Colonic mucosa (tissue), 4 donors: ENCODE measurements at regions not wholly inside any gene's neighbourhood (a gene's known extent, or its start where the extent isn't known, plus 50 kb on each side); places are given as distances from the start of the nearest gene placed in this dataset.

Source experiments
- DNase-seq: peaks from one replicate; pipeline ENCODE4 v3.0.0-alpha.2; 2020
- H3K27ac ChIP-seq: fragments of 200-600 bp; one replicate; pipeline ENCODE4 v1.8.0; 2021
- H3K27me3 ChIP-seq: fragments of 200-600 bp; one replicate; pipeline ENCODE4 v1.8.0; 2021
- H3K36me3 ChIP-seq: fragments of 200-600 bp; one replicate; pipeline ENCODE4 v1.8.0; 2021
- H3K4me1 ChIP-seq: fragments of 200-600 bp; one replicate; pipeline ENCODE4 v1.8.0; 2021; ENCODE audit warnings: mild to moderate bottlenecking
- H3K4me3 ChIP-seq: fragments of 200-600 bp; one replicate; pipeline ENCODE4 v1.8.0; 2021
- H3K9ac ChIP-seq, 2 donors: one replicate each; pipeline ENCODE4 v1.7.0; 2013; ENCODE audit warnings: control low read depth in 2 of 2, low read depth in 2 of 2, low read length in 2 of 2
- H3K9me3 ChIP-seq: fragments of 200-600 bp; one replicate; pipeline ENCODE4 v1.8.0; 2021
- intact Hi-C: fragments of 100-400 bp; cut with DNase I; formaldehyde crosslinking; loops from one replicate; pipeline ENCODE4 v1.14.1; 2022
- TF ChIP-seq, protein P1 (sequence below): fragments of 200-600 bp; IDR thresholded peaks from one replicate; pipeline ENCODE4 v1.8.0; 2022; ENCODE audit warnings: antibody characterized with exemption, mild to moderate bottlenecking
- donor health status: healthy.
- donor health status: DM: no; HTN: no; CAD: no.
- donor health status: DM: no; HTN: no; CAD: no.

DNA sequence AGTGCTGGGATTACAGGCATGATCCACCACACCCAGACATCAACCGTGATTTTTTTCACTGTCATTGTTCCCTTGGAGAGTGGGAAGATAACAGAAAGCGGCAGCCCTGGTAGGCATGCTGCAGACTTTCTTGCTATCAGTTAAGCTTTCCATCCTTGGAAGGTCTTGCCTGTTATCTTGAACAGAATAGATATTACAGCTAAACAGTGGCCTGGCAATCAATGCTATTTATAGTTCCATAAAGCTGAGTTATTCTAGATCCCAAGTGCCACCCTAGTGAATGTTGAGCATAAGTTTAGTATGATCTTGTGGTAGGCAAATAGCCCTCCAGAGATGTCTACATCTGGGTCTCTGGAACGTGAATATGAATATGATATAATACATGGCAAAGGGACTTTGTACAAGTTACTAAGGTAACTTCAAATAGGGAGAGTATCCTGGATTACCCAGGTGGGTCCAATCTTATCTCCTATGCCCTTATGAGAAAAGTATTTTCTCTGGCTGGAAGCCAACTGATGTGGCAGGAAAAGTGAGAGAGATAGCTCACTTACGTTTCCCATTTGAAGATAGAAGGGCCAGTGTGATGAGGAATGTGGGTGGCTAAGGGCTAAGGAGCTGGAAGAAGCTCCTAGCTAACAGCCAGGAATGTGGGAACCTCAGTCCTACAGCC is 609.1 kb upstream of the IGFBP3 start:
- intact Hi-C loops: no loop called here
- Histone ChIP-seq H3K9ac (no peak overlapping the region), H3K4me3 (no peak overlapping the region), H3K4me1 (no peaks in the 10 kb centered on the region), H3K27ac (no peak overlapping the region), H3K27me3 (no peaks in the 10 kb centered on the region), H3K9me3 (no peaks in the 10 kb centered on the region), H3K36me3 (no peaks in the 10 kb centered on the region)
- no peak for DNase-seq
- TF ChIP-seq, protein P1, sequence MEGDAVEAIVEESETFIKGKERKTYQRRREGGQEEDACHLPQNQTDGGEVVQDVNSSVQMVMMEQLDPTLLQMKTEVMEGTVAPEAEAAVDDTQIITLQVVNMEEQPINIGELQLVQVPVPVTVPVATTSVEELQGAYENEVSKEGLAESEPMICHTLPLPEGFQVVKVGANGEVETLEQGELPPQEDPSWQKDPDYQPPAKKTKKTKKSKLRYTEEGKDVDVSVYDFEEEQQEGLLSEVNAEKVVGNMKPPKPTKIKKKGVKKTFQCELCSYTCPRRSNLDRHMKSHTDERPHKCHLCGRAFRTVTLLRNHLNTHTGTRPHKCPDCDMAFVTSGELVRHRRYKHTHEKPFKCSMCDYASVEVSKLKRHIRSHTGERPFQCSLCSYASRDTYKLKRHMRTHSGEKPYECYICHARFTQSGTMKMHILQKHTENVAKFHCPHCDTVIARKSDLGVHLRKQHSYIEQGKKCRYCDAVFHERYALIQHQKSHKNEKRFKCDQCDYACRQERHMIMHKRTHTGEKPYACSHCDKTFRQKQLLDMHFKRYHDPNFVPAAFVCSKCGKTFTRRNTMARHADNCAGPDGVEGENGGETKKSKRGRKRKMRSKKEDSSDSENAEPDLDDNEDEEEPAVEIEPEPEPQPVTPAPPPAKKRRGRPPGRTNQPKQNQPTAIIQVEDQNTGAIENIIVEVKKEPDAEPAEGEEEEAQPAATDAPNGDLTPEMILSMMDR: no peak

DNA sequence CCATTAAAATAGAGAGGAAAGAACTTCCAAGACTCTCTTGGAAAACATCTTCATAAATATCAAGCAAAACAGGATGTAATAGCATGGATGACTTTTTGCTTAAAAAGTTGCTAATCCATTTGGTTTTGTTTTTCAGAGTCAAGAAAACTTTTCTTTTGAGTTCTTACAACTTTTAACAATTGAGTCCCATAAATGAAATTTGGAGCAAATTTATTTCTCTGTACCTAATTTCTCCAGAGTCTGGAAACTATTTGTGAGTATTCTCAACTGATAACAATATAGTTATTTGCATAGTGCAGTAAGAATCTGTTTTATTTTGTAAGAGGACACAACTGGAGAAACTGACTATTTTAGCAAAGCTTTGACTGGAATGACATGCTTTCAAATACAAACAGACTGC is 606.3 kb upstream of the IGFBP3 start:
- no peak overlapping the region for H3K9ac ChIP-seq
- intact Hi-C loops: no loop called here
- H3K36me3 ChIP-seq: no peaks in the 10 kb centered on the region
- H3K9me3 ChIP-seq: no peaks in the 10 kb centered on the region
- H3K27ac ChIP-seq: no peak overlapping the region
- H3K4me3 ChIP-seq: no peak overlapping the region
- no peaks in the 10 kb centered on the region for H3K27me3 ChIP-seq
- no peaks in the 10 kb centered on the region for H3K4me1 ChIP-seq
- DNase-seq: no peak
- TF ChIP-seq, protein P1: no peak

DNA sequence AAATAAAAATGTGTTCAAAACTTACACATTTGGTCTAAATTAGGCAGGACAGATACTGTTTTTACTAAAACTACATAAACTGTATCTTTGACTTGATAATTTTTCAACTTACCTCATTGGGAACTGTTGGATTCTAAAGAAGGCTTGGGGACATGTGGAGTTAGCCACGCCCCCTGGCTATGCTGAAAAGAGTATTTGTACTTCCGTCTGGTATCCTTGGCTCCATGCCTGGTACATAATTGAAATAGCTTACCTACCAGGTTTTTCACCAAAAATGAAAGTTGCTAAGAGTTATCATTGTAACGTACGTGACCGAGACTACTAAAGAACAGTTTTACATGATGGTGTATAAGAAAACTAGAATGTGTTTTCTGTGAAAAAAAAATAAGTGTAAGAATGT is 604.8 kb upstream of the IGFBP3 start:
- TF ChIP-seq, protein P1: no peak
- H3K4me1 ChIP-seq: no peaks in the 10 kb centered on the region
- no peaks in the 10 kb centered on the region for H3K36me3 ChIP-seq
- H3K4me3 ChIP-seq: no peak overlapping the region
- no peaks in the 10 kb centered on the region for H3K9me3 ChIP-seq
- peak; percentile 32 for DNase-seq
- no peaks in the 10 kb centered on the region for H3K27me3 ChIP-seq
- H3K9ac ChIP-seq: no peak overlapping the region
- intact Hi-C loops: no loop called here
- H3K27ac ChIP-seq: no peak overlapping the region

DNA sequence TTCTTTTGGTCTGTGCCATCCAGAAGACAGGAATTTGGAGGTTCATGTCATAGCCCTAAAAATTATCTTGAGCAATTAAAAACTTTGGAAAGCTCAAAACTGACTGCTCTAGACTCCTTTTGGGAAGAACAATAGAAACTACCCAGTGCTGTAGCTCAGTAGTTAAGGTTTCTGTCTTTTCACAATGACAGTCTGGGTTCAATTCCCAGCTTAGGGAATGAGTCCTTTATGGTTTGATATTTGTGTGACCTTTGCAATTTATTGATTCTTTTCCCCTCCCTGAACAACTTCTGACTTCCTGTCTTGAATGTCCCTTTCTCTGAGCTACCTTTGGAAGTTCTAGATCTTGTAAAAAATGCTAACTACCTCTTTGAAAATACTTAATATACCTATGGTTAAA is 603.3 kb upstream of the IGFBP3 start:
- H3K9ac ChIP-seq: no peak overlapping the region
- no peak for DNase-seq
- intact Hi-C loops: no loop called here
- H3K36me3 ChIP-seq: no peaks in the 10 kb centered on the region
- TF ChIP-seq, protein P1: no peak
- no peaks in the 10 kb centered on the region for H3K4me1 ChIP-seq
- no peak overlapping the region for H3K4me3 ChIP-seq
- H3K27ac ChIP-seq: no peak overlapping the region
- H3K9me3 ChIP-seq: no peaks in the 10 kb centered on the region
- no peaks in the 10 kb centered on the region for H3K27me3 ChIP-seq

DNA sequence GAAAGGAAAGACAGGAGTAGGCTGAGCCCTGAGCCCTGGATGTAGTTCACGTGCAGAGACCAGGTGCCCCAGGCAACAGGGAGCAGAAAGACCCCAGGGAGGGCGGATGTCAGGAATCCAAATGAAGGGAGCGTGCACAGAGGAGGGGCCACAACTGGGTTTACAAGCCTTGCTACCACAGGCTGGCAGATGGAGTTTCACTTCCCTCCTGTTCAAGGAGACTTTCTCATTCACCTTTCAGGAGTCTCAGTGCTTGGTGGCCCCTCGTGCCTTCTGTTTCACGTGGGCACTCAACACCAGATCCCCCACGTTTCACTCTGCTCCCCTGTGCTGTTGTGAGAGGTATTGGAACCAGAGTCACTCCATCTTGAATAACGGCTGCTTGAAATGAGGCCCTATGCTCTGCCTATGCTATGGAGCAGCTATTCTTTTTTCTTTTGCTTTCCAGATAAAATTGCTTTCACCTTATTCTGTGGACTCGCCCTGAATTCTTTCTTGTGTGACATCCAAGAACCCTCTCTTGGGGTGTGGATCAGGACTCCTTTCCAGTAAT is 601.4 kb upstream of the IGFBP3 start:
- no peak overlapping the region for H3K4me3 ChIP-seq
- no peaks in the 10 kb centered on the region for H3K36me3 ChIP-seq

More for the DNA sequence above, 601.4 kb upstream of the IGFBP3 start:
- TF ChIP-seq, protein P1: no peak
- no peak for DNase-seq
- no peak overlapping the region for H3K9ac ChIP-seq
- intact Hi-C loops: no loop called here
- no peaks in the 10 kb centered on the region for H3K4me1 ChIP-seq
- H3K27me3 ChIP-seq: no peaks in the 10 kb centered on the region
- no peak overlapping the region for H3K27ac ChIP-seq
- no peaks in the 10 kb centered on the region for H3K9me3 ChIP-seq
